Endothelial cell of umbilical vein (primary cell): ENCODE measurements at regions not wholly inside any gene's neighbourhood (a gene's known extent, or its start where the extent isn't known, plus 50 kb on each side); places are given as distances from the start of the nearest gene placed in this dataset.

Experiments
- EZH2 ChIP-seq: IDR thresholded peaks from 2 replicates; pipeline ENCODE4 v1.6.1; 2012; ENCODE audit warnings: borderline replicate concordance, low read depth, mild to moderate bottlenecking, moderate library complexity, low read length, inconsistent platforms; ENCODE audit not compliant: severe bottlenecking
- FOS ChIP-seq: IDR thresholded peaks from 2 replicates; pipeline ENCODE4 v1.6.1; 2011; ENCODE audit warnings: mild to moderate bottlenecking, low read length, moderate library complexity, borderline replicate concordance; ENCODE audit not compliant: insufficient read depth
- GATA2 ChIP-seq: IDR thresholded peaks from 2 replicates; pipeline ENCODE4 v1.7.0; 2011; ENCODE audit warnings: low read depth, mild to moderate bottlenecking, moderate library complexity, mixed read lengths, low read length; ENCODE audit not compliant: insufficient read length, insufficient read depth
- JUN ChIP-seq: IDR thresholded peaks from 2 replicates; pipeline ENCODE4 v1.6.1; 2011; ENCODE audit warnings: borderline replicate concordance, low read depth; ENCODE audit not compliant: insufficient read length, insufficient read depth
- MAX ChIP-seq: IDR thresholded peaks from 2 replicates; pipeline ENCODE4 v1.6.1; 2011; ENCODE audit not compliant: insufficient read depth, insufficient read length
- MYC ChIP-seq: IDR thresholded peaks from one replicate; pipeline ENCODE4 v1.6.1; 2011; ENCODE audit warnings: mild to moderate bottlenecking, low read depth, low read length
- POLR2A ChIP-seq: IDR thresholded peaks from 2 replicates; pipeline ENCODE4 v1.6.1; 2012; ENCODE audit warnings: low read depth, mild to moderate bottlenecking, control low read depth, low read length
- POLR2AphosphoS5 ChIP-seq: IDR thresholded peaks from 2 replicates; pipeline ENCODE4 v1.6.1; 2012; ENCODE audit warnings: low read depth, mild to moderate bottlenecking, control low read depth, low read length, moderate library complexity; ENCODE audit not compliant: insufficient read depth
- TF ChIP-seq, protein P1 (sequence below), 2 donors: IDR thresholded peaks; 1 replicate in 1 of 2; 2 replicates in 1 of 2; pipeline ENCODE4 v1.5.1; 2011; ENCODE audit warnings: low read length in 2 of 2, mild to moderate bottlenecking in 2 of 2, moderate library complexity in 2 of 2, control low read depth in 1 of 2, inconsistent platforms in 1 of 2, low read depth in 1 of 2; ENCODE audit not compliant: insufficient read depth in 1 of 2; ENCODE audit errors: extremely low read depth in 1 of 2

GRCh38 chr12:82176761-82177490 is 181.3 kb downstream of the CCDC59 start:
- TF ChIP-seq POLR2AphosphoS5 (no peak), MAX (no peak), EZH2 (no peak), FOS (no peak), JUN (no peak), POLR2A (no peak), GATA2 (no peak), MYC (no peak)
- TF ChIP-seq, protein P1, sequence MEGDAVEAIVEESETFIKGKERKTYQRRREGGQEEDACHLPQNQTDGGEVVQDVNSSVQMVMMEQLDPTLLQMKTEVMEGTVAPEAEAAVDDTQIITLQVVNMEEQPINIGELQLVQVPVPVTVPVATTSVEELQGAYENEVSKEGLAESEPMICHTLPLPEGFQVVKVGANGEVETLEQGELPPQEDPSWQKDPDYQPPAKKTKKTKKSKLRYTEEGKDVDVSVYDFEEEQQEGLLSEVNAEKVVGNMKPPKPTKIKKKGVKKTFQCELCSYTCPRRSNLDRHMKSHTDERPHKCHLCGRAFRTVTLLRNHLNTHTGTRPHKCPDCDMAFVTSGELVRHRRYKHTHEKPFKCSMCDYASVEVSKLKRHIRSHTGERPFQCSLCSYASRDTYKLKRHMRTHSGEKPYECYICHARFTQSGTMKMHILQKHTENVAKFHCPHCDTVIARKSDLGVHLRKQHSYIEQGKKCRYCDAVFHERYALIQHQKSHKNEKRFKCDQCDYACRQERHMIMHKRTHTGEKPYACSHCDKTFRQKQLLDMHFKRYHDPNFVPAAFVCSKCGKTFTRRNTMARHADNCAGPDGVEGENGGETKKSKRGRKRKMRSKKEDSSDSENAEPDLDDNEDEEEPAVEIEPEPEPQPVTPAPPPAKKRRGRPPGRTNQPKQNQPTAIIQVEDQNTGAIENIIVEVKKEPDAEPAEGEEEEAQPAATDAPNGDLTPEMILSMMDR (IDR thresholded peaks at IDR 0.05; ENCODE audit: extremely low read depth in 1 of 2, insufficient read depth in 1 of 2, low read depth in 1 of 2, low read length in 2 of 2) = no peak
